PC-3 (cell line): ENCODE measurements at regions not wholly inside any gene's neighbourhood (a gene's known extent, or its start where the extent isn't known, plus 50 kb on each side); places are given as distances from the start of the nearest gene placed in this dataset.

Source experiments
- ATAC-seq: fragments of 200-7000 bp; cut with Tn5 transposase; 2 replicates; pipeline ENCODE4 v1.9.1; 2020; ENCODE audit warnings: mild to moderate bottlenecking, moderate library complexity
- BruUV-seq: library from RNA; stranded (reverse); fragments of 400-500 nt; replicated peaks from 2 replicates; lab custom pipeline; 2021; lab: Mats Ljungman, UMichigan
- CTCF ChIA-PET: fragments of 300-600 bp; sonication (Branson Sonifier 250); formaldehyde crosslinking; loops from one replicate; lab custom pipeline; 2022; ENCODE audit warnings: antibody characterized with exemption; lab: Charles Lee
- POLR2A ChIA-PET: fragments of 300-600 bp; sonication (Branson Sonifier 250); formaldehyde crosslinking; loops from one replicate; lab custom pipeline; 2022; ENCODE audit warnings: antibody characterized with exemption; ENCODE audit not compliant: unreplicated experiment; lab: Charles Lee
- DNase-seq: peaks from one replicate; pipeline ENCODE4 v3.0.0-alpha.2; 2015
- H2AFZ ChIP-seq: fragments of 300-600 bp; sonication (generic); 2 replicates; pipeline ENCODE4 v1.6.0; 2016; ENCODE audit warnings: antibody characterized with exemption, low read length
- H3F3A ChIP-seq: fragments of 300-600 bp; sonication (generic); one replicate; pipeline ENCODE4 v1.6.0; 2017; ENCODE audit warnings: antibody characterized with exemption, low read length, control low read depth, mild to moderate bottlenecking; ENCODE audit not compliant: unreplicated experiment
- H3K27ac ChIP-seq: fragments of 300-600 bp; sonication (generic); 2 replicates; pipeline ENCODE4 v1.5.1; 2016; ENCODE audit warnings: mild to moderate bottlenecking, low read length
- H3K27me3 ChIP-seq: fragments of 300-600 bp; sonication (generic); 2 replicates; pipeline ENCODE4 v1.6.1; 2016; ENCODE audit warnings: low read length, mixed read lengths
- H3K36me3 ChIP-seq: fragments of 300-600 bp; sonication (generic); 2 replicates; pipeline ENCODE4 v1.6.1; 2016; ENCODE audit warnings: low read depth, mixed run types, low read length, mixed read lengths
- H3K4me1 ChIP-seq: fragments of 300-600 bp; sonication (generic); 2 replicates; pipeline ENCODE4 v1.5.1; 2016; ENCODE audit warnings: low read length; ENCODE audit not compliant: insufficient read depth
- H3K4me2 ChIP-seq: fragments of 300-600 bp; sonication (generic); 2 replicates; pipeline ENCODE4 v1.6.0; 2016; ENCODE audit warnings: low read length
- H3K4me3 ChIP-seq: fragments of 300-600 bp; sonication (generic); 2 replicates; pipeline ENCODE4 v1.5.1; 2016; ENCODE audit warnings: mild to moderate bottlenecking, low read length, mixed read lengths
- H3K79me2 ChIP-seq: fragments of 300-600 bp; sonication (generic); 2 replicates; pipeline ENCODE4 v1.6.1; 2017; ENCODE audit warnings: low read length, mixed read lengths
- H3K9ac ChIP-seq: fragments of 300-600 bp; sonication (generic); 2 replicates; pipeline ENCODE4 v1.6.0; 2016; ENCODE audit warnings: mild to moderate bottlenecking, low read length
- H3K9me2 ChIP-seq: fragments of 300-600 bp; sonication (generic); replicated peaks from 2 replicates; pipeline ENCODE4 v1.6.1; 2016; ENCODE audit warnings: mixed run types, low read length, mixed read lengths
- H3K9me3 ChIP-seq: fragments of 300-600 bp; sonication (generic); 2 replicates; pipeline ENCODE4 v1.6.1; 2016; ENCODE audit warnings: low read length, mixed read lengths
- H4K20me1 ChIP-seq: fragments of 300-600 bp; sonication (generic); 2 replicates; pipeline ENCODE4 v1.6.1; 2016; ENCODE audit warnings: low read length, mixed read lengths
- EZH2 ChIP-seq: fragments of 300-600 bp; sonication (generic); IDR thresholded peaks from one replicate; pipeline ENCODE4 v1.6.1; 2017; ENCODE audit warnings: antibody characterized with exemption, mild to moderate bottlenecking, low read length; ENCODE audit not compliant: unreplicated experiment
- EZH2phosphoT487 ChIP-seq: fragments of 300-600 bp; sonication (generic); IDR thresholded peaks from 2 replicates; pipeline ENCODE4 v1.6.1; 2018; ENCODE audit warnings: mild to moderate bottlenecking, antibody characterized with exemption, low read length, borderline replicate concordance
- intact Hi-C: fragments of 100-400 bp; cut with micrococcal nuclease; formaldehyde crosslinking; loops from 2 replicates; pipeline ENCODE4 v1.9.0; 2023
- TF ChIP-seq, protein P1 (sequence below): fragments of 300-600 bp; sonication (generic); conservative IDR thresholded peaks from 2 replicates; pipeline ENCODE4 v1.5.1; 2017; ENCODE audit warnings: antibody characterized with exemption, low read depth, mild to moderate bottlenecking, low read length

DNA sequence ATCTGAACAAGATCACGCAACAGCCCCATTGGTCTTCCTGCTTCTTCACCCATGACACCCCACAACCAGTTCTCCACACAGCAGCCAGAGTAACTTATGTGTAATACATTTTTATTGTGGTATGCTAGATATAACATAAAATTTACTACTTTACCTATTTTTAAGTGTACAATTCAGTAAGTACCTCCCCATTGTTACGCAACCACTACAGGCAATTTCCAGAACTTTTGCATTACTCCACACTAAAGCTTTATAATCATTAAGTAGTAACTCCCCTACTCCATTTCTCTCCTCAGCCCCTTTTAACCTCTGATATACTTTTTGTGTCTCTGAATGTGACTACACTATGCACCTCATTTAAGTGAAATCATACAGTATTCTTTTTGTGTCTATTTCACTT is 575.4 kb upstream of the CADM1 start:
- H4K20me1 ChIP-seq, result no peaks in the 10 kb centered on the region
- ChIA-PET POLR2A (no interaction called here), CTCF (no interaction called here)
- H3K27me3 ChIP-seq, result no peaks in the 10 kb centered on the region
- intact Hi-C loops, result no loop called here
- no peaks in the 10 kb centered on the region for H3K79me2 ChIP-seq
- ATAC-seq (no peak), DNase-seq (no peak)
- no TSS peak for BruUV-seq
- H3K4me1 ChIP-seq, result no peaks in the 10 kb centered on the region
- H3K36me3 ChIP-seq, result no peaks in the 10 kb centered on the region
- TF ChIP-seq, protein P1, sequence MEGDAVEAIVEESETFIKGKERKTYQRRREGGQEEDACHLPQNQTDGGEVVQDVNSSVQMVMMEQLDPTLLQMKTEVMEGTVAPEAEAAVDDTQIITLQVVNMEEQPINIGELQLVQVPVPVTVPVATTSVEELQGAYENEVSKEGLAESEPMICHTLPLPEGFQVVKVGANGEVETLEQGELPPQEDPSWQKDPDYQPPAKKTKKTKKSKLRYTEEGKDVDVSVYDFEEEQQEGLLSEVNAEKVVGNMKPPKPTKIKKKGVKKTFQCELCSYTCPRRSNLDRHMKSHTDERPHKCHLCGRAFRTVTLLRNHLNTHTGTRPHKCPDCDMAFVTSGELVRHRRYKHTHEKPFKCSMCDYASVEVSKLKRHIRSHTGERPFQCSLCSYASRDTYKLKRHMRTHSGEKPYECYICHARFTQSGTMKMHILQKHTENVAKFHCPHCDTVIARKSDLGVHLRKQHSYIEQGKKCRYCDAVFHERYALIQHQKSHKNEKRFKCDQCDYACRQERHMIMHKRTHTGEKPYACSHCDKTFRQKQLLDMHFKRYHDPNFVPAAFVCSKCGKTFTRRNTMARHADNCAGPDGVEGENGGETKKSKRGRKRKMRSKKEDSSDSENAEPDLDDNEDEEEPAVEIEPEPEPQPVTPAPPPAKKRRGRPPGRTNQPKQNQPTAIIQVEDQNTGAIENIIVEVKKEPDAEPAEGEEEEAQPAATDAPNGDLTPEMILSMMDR, result no peak
- TF ChIP-seq EZH2phosphoT487, result no peak
- TF ChIP-seq EZH2, result no peak
- no peaks in the 10 kb centered on the region for H3K9me2 ChIP-seq
- peaks cover 13% of the 10 kb centered on the region; the same call in 1 of the 2 replicates for H3K9me3 ChIP-seq
- no peak overlapping the region for H3K27ac ChIP-seq
- H3K9ac ChIP-seq, result no peak overlapping the region
- no peak overlapping the region for H3K4me3 ChIP-seq
- no peak overlapping the region for H2AFZ ChIP-seq
- no peaks in the 10 kb centered on the region for H3F3A ChIP-seq
- no peak overlapping the region for H3K4me2 ChIP-seq

DNA sequence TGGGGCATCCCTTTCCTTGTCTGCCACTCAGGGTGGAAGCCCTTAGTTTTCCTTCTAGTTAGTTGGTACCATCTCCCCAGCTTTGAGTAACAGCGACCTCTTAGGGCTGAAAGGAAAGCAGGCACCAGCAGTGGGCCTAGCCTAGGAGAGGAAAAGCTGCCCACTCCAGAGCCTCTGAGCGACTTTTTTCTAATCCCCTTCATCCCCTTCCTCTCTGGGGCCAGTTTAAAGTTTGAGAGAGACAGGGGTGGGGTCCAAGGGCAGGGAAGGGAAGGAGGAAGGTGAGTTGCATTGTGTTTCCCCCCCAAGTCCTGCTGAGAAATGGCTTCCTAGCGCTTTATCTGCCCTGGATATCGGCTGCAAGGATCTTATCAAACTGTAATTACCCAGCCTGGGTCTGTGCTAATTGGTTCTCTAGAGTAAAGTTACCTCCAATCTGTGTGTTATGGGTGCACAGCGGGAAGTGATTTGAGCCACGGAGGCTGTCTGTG is 573.9 kb upstream of the CADM1 start:
- ATAC-seq, result no peak
- Histone ChIP-seq H3K4me1 (no peaks in the 10 kb centered on the region), H2AFZ (no peak overlapping the region), H3K4me3 (no peak overlapping the region), H3K79me2 (no peaks in the 10 kb centered on the region), H3K36me3 (no peaks in the 10 kb centered on the region), H4K20me1 (no peaks in the 10 kb centered on the region), H3K9ac (no peak overlapping the region), H3K27ac (no peak overlapping the region), H3K9me3 (peaks cover 13% of the 10 kb centered on the region; the same call in 1 of the 2 replicates), H3K9me2 (no peaks in the 10 kb centered on the region), H3F3A (no peaks in the 10 kb centered on the region), H3K4me2 (no peak overlapping the region), H3K27me3 (no peaks in the 10 kb centered on the region)
- POLR2A ChIA-PET, result no interaction called here
- DNase-seq, result no peak
- intact Hi-C loops, result no loop called here
- CTCF ChIA-PET, result no interaction called here
- TF ChIP-seq, protein P1, result no peak
- TF ChIP-seq EZH2, result no peak
- BruUV-seq, result no TSS peak

DNA sequence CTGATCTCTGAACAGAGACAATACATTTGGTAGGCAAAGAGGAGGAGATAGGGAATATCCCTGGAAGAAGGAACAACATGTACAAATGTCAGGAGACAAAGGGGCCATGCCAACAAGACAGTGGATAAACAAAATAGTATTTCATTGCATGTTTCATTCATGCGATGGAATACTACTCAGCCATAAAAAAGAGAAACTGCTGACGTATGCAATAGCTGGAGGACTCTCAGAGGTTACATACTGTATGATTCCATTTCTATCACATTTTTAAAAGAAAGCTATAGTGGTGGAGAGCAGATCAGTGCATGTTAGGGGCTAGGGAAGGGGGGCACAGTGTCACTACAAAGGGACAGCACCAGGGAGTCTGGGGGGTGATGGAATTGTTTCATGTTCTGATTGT is 572.9 kb upstream of the CADM1 start:
- intact Hi-C loops, result no loop called here
- H3K79me2 ChIP-seq, result no peaks in the 10 kb centered on the region

More for the DNA sequence above, 572.9 kb upstream of the CADM1 start:
- POLR2A ChIA-PET, result no interaction called here
- no peaks in the 10 kb centered on the region for H3F3A ChIP-seq
- no peak overlapping the region for H3K4me3 ChIP-seq
- BruUV-seq, result no TSS peak
- H3K4me2 ChIP-seq, result no peak overlapping the region
- no peaks in the 10 kb centered on the region for H4K20me1 ChIP-seq
- no peaks in the 10 kb centered on the region for H3K36me3 ChIP-seq
- H3K4me1 ChIP-seq, result no peaks in the 10 kb centered on the region
- no peak overlapping the region for H3K9ac ChIP-seq
- ATAC-seq (no peak), DNase-seq (no peak)
- CTCF ChIA-PET, result no interaction called here
- no peak overlapping the region for H2AFZ ChIP-seq
- H3K9me2 ChIP-seq, result no peaks in the 10 kb centered on the region
- TF ChIP-seq EZH2phosphoT487, result no peak
- no peak for TF ChIP-seq EZH2
- TF ChIP-seq, protein P1, result no peak
- peaks cover 13% of the 10 kb centered on the region; the same call in 1 of the 2 replicates for H3K9me3 ChIP-seq
- no peak overlapping the region for H3K27ac ChIP-seq
- no peaks in the 10 kb centered on the region for H3K27me3 ChIP-seq
